Transverse colon (tissue), 4 donors: ENCODE measurements at regions not wholly inside any gene's neighbourhood (a gene's known extent, or its start where the extent isn't known, plus 50 kb on each side); places are given as distances from the start of the nearest gene placed in this dataset.

ENCODE experiments used
- DNase-seq: peaks from one replicate; pipeline ENCODE4 v3.0.0-alpha.2; 2019
- H3K27ac ChIP-seq, 4 donors: fragments of 200-600 bp; sonication (generic); 2 replicates each; pipeline ENCODE4 v1.5.1; 2016 to 2018; ENCODE audit warnings: inconsistent platforms in 4 of 4
- H3K27me3 ChIP-seq: fragments of 200-600 bp; sonication (generic); 2 replicates; pipeline ENCODE4 v1.5.1; 2017; ENCODE audit warnings: inconsistent platforms
- H3K36me3 ChIP-seq, 4 donors: fragments of 200-600 bp; sonication (generic); 2 replicates each; pipeline ENCODE4 v1.5.1; 2017 to 2019; ENCODE audit warnings: inconsistent platforms in 4 of 4
- H3K4me1 ChIP-seq, 4 donors: fragments of 200-600 bp; sonication (generic); 2 replicates each; pipeline ENCODE4 v1.5.1; 2017 to 2020; ENCODE audit warnings: inconsistent platforms in 4 of 4
- H3K4me3 ChIP-seq, 4 donors: fragments of 200-600 bp; sonication (generic); 1 replicate in 1 of 4; 2 replicates in 3 of 4; pipeline versions ENCODE4 v1.5.1 to v1.6.1; 2017 to 2019; ENCODE audit warnings: inconsistent platforms in 4 of 4
- H3K9me3 ChIP-seq, 2 donors: fragments of 200-600 bp; sonication (generic); 2 replicates each; pipeline ENCODE4 v1.5.1; 2017 to 2019; ENCODE audit warnings: inconsistent platforms in 2 of 2
- EP300 ChIP-seq: sonication (generic); formaldehyde crosslinking; IDR thresholded peaks from one replicate; pipeline ENCODE4 v1.6.1; 2017; ENCODE audit warnings: antibody characterized with exemption, low read depth
- POLR2A ChIP-seq: fragments of 450-650 bp; IDR thresholded peaks from one replicate; pipeline ENCODE4 v1.6.1; 2016; ENCODE audit warnings: antibody characterized with exemption, mild to moderate bottlenecking, moderate library complexity
- POLR2AphosphoS5 ChIP-seq, 3 donors: sonication (generic); formaldehyde crosslinking; IDR thresholded peaks; one replicate each; pipeline ENCODE4 v1.6.1; 2016; ENCODE audit warnings: antibody characterized with exemption in 3 of 3
- WGBS, 2 donors: methylation state at CpG; one replicate each; pipeline ENCODE4 v1.1.5; 2018; ENCODE audit warnings: low coverage in 1 of 2; 5-methylcytosine and 5-hydroxymethylcytosine counted together
- in situ Hi-C, 4 donors: fragments of 200-750 bp; cut with MboI; loops; one replicate each; pipeline versions ENCODE4 v1.15.0 to v1.15.1; 2017; ENCODE audit warnings: low sequenced_read_pairs in 3 of 4, low pct_ligation_motif_present in 1 of 4, low pct_unique_long_range_greater_than_20kb in 1 of 4
- intact Hi-C: fragments of 100-400 bp; cut with DNase I; formaldehyde crosslinking; loops from one replicate; pipeline ENCODE4 v1.15.1; 2023; ENCODE audit warnings: low total_unique reads
- TF ChIP-seq, protein P1 (sequence below), 5 experiments: fragments of 200-600 bp in 3 of 5; fragments of 450-650 bp in 2 of 5; sonication (generic) in 3 of 5; IDR thresholded peaks; 1 replicate in 2 of 5; 2 replicates in 3 of 5; pipeline ENCODE4 v1.5.1; 2016 to 2017; ENCODE audit warnings: antibody characterized with exemption in 5 of 5, inconsistent platforms in 3 of 5, mild to moderate bottlenecking in 2 of 5, moderate library complexity in 1 of 5

- intact Hi-C loops (no loop called here), in situ Hi-C loops (no loop called here)
- no peaks in the 10 kb centered on the region for H3K27me3 ChIP-seq
- H3K4me3 ChIP-seq, result no peak overlapping the region
- no peak for DNase-seq
- no peaks in the 10 kb centered on the region for H3K4me1 ChIP-seq
- WGBS, 2 donors, result 62% methylated on average over 2 of the region's 2 CpGs; no CpG with 5 or more reads in 1 of the 2 donors
- no peak overlapping the region for H3K27ac ChIP-seq
- no peak for TF ChIP-seq POLR2A
- TF ChIP-seq POLR2AphosphoS5 (IDR thresholded peaks at IDR 0.05), result no peak
- TF ChIP-seq EP300, result no peak
- TF ChIP-seq, protein P1, sequence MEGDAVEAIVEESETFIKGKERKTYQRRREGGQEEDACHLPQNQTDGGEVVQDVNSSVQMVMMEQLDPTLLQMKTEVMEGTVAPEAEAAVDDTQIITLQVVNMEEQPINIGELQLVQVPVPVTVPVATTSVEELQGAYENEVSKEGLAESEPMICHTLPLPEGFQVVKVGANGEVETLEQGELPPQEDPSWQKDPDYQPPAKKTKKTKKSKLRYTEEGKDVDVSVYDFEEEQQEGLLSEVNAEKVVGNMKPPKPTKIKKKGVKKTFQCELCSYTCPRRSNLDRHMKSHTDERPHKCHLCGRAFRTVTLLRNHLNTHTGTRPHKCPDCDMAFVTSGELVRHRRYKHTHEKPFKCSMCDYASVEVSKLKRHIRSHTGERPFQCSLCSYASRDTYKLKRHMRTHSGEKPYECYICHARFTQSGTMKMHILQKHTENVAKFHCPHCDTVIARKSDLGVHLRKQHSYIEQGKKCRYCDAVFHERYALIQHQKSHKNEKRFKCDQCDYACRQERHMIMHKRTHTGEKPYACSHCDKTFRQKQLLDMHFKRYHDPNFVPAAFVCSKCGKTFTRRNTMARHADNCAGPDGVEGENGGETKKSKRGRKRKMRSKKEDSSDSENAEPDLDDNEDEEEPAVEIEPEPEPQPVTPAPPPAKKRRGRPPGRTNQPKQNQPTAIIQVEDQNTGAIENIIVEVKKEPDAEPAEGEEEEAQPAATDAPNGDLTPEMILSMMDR (IDR thresholded peaks at IDR 0.05), result no peak
- no peaks in the 10 kb centered on the region for H3K36me3 ChIP-seq
- peaks cover 0 to 5% of the 10 kb centered on the region in 2 donors for H3K9me3 ChIP-seq
These were observed 1837.7 kb downstream of the TP53TG3F start for GRCh38 chr16:35296962-35297653.

DNA sequence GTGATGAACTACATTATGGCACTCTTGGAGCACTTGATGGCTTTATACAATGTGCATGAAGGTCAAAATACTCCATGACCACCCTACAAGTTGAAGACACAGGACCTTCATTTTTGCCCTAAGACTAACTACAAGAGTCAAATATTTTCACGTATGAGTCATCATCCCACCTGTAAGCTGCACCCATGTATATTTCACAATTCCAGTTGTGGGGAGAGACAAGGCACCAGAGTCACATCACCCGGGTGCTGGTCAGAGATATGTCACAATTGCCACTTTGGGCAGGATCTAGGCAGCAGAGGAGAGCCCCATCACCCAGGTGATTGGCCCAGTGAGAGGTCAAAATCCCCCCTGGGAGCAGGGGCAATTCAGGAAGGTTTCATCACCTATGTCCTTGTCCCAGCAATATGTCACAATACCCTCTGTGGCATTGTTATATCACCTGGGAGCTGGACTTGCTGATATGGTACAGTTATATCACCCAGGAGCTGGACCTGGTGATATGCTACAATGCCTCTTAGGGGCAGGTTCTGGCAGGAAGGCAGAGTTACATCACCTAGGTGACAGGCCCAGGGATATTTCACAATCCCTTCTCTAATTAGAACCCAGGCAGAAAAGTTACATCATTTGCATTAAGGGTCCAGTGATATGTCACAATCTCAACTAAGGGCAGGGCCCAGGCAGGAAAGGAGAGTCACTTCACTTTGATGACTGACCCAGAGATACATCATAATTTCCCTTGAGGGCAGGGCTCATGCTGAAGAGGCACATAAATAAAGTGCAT, 1839.2 kb downstream of the TP53TG3F start:
- Histone ChIP-seq H3K4me1 (no peaks in the 10 kb centered on the region), H3K4me3 (no peak overlapping the region), H3K9me3 (peaks cover 0 to 5% of the 10 kb centered on the region in 2 donors), H3K27ac (no peak overlapping the region), H3K27me3 (no peaks in the 10 kb centered on the region), H3K36me3 (no peaks in the 10 kb centered on the region)
- in situ Hi-C loops, result no loop called here
- DNase-seq, result no peak
- TF ChIP-seq EP300 (no peak), POLR2AphosphoS5 (IDR thresholded peaks at IDR 0.05) (no peak), POLR2A (no peak)
- TF ChIP-seq, protein P1 (IDR thresholded peaks at IDR 0.05), result no peak
- intact Hi-C loops, result no loop called here
- WGBS, 2 donors, result 64% methylated on average over 2 of the region's 2 CpGs; no CpG with 5 or more reads in 1 of the 2 donors

GRCh38 chr16:35302859-35303258, 1843.4 kb downstream of the TP53TG3F start:
- 60% methylated on average over 1 of the region's 1 CpG; no CpG with 5 or more reads in 1 of the 2 donors for WGBS, 2 donors
- DNase-seq, result no peak

DNA sequence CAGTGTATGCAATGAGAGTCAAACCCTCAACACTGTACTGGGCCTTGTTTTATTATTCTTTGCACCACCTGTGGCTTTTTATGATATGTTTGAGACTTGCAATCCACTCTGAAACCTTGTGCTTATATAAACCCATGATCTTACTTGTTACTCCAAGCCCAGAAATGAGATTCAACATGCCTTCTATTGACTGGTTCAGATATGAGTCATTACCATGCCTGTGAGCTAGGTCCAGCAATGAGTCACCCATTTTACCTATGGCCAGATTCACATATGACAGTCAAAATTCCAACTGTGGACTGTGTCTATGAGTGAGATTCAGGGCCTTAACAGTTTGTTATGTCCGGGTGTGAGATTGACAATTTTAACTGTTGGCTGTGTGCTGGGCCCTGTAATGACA, 1846.1 kb downstream of the TP53TG3F start:
- Histone ChIP-seq H3K4me1 (no peaks in the 10 kb centered on the region), H3K27ac (no peak overlapping the region), H3K27me3 (no peaks in the 10 kb centered on the region), H3K9me3 (no peaks in the 10 kb centered on the region), H3K4me3 (no peak overlapping the region), H3K36me3 (no peaks in the 10 kb centered on the region)
- DNase-seq, result no peak
- WGBS, 2 donors, result 54 to 80% methylated on average over 1 of the region's 1 CpG
- in situ Hi-C loops (loop anchor here in 1 of 4 donors (25.0 kb wide), 1 partner anchor 93 kb away; no protein-coding TSS in a partner anchor), intact Hi-C loops (no loop called here)
- TF ChIP-seq POLR2A (no peak), EP300 (no peak), POLR2AphosphoS5 (IDR thresholded peaks at IDR 0.05) (no peak)
- TF ChIP-seq, protein P1 (IDR thresholded peaks at IDR 0.05), result no peak

More at GRCh38 chr16:35302859-35303258, 1843.4 kb downstream of the TP53TG3F start:
- Histone ChIP-seq H3K4me1 (no peaks in the 10 kb centered on the region), H3K27ac (no peak overlapping the region), H3K4me3 (no peak overlapping the region), H3K36me3 (no peaks in the 10 kb centered on the region), H3K9me3 (no peaks in the 10 kb centered on the region), H3K27me3 (no peaks in the 10 kb centered on the region)
- in situ Hi-C loops, result loop anchor here in 1 of 4 donors (25.0 kb wide), 1 partner anchor 91 kb away; no protein-coding TSS in a partner anchor
- TF ChIP-seq, protein P1 (IDR thresholded peaks at IDR 0.05), result no peak
- TF ChIP-seq EP300 (no peak), POLR2A (no peak), POLR2AphosphoS5 (IDR thresholded peaks at IDR 0.05) (no peak)
- intact Hi-C loops, result no loop called here
